Kidney (tissue), 13 donors: ENCODE measurements at regions not wholly inside any gene's neighbourhood (a gene's known extent, or its start where the extent isn't known, plus 50 kb on each side); places are given as distances from the start of the nearest gene placed in this dataset.

Experiments used
- DNase-seq, 5 donors: peaks; one replicate each; pipeline ENCODE4 v3.0.0-alpha.2; 2013 to 2020
- FAIRE-seq: peaks from 2 replicates; lab custom pipeline; 2012; peaks lifted over from hg19 to GRCh38; lab: Jason Lieb, UNC
- H3K27ac ChIP-seq, 2 donors: one replicate each; pipeline ENCODE4 v1.7.0; 2013; ENCODE audit warnings: low read depth in 2 of 2, low read length in 2 of 2, inconsistent platforms in 1 of 2
- H3K27me3 ChIP-seq: one replicate; pipeline ENCODE4 v1.7.1; 2013; ENCODE audit warnings: low read length, inconsistent platforms; ENCODE audit not compliant: control insufficient read depth, insufficient read depth
- H3K36me3 ChIP-seq, 3 donors: one replicate each; pipeline versions ENCODE4 v1.7.0 to v1.7.1; 2013; ENCODE audit warnings: low read length in 3 of 3, control low read depth in 1 of 3, inconsistent platforms in 1 of 3; ENCODE audit not compliant: insufficient read depth in 3 of 3, control insufficient read depth in 2 of 3
- H3K4me1 ChIP-seq, 3 donors: one replicate each; pipeline versions ENCODE4 v1.7.0 to v1.7.1; 2013; ENCODE audit warnings: low read length in 3 of 3, inconsistent platforms in 1 of 3, low read depth in 1 of 3; ENCODE audit not compliant: control insufficient read depth in 2 of 3, insufficient read depth in 2 of 3
- H3K4me3 ChIP-seq, 3 donors: one replicate each; pipeline versions ENCODE4 v1.7.0 to v1.8.1; 2013; ENCODE audit warnings: low read length in 3 of 3, control low read depth in 1 of 3, inconsistent platforms in 1 of 3
- H3K9ac ChIP-seq, 3 donors: one replicate each; pipeline versions ENCODE4 v1.7.0 to v1.7.1; 2013; ENCODE audit warnings: low read length in 3 of 3, control low read depth in 1 of 3, inconsistent platforms in 1 of 3
- H3K9me3 ChIP-seq, 3 donors: one replicate each; pipeline versions ENCODE4 v1.7.0 to v1.7.1; 2013; ENCODE audit warnings: low read length in 3 of 3, control low read depth in 1 of 3, inconsistent platforms in 1 of 3; ENCODE audit not compliant: control insufficient read depth in 2 of 3, insufficient read depth in 1 of 3
- intact Hi-C: fragments of 100-400 bp; cut with DNase I; formaldehyde crosslinking; loops from one replicate; pipeline ENCODE4 v1.11.1; 2022
- TF ChIP-seq, protein P1 (sequence below): IDR thresholded peaks from 3 replicates; pipeline ENCODE4 v1.5.1; 2012; ENCODE audit warnings: mild to moderate bottlenecking, moderate library complexity, borderline replicate concordance; ENCODE audit not compliant: insufficient read depth; ENCODE audit errors: extremely low read depth
- donor health status: control.
- donor health status: control.
- donor health status: control.
- donor health status: control.
- donor health status: control.
- donor health status: DM: yes; HTN: yes; CAD: no.
- donor health status: Normal renal cell carcinoma (clear cell type).

DNA sequence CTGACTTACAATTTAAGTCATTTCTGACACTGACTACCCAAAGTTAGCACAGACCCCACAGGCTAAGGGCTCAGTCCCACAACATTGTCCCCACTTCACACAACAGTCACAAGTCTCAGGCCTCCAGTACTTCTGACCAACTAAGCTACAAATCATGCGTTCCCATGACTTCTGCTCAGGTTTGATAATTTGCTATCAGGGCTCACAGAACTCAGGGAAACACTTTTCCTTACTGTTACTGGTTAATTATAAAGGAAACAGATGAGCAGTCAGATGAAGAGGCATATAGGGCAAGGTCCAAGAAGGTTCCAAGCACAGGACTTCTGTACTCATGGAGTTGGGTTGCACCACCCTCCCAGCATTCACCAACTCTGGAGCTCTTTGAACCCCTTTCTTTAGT lies 151.2 kb upstream of the TNR start:
- intact Hi-C loops: no loop called here
- TF ChIP-seq, protein P1, sequence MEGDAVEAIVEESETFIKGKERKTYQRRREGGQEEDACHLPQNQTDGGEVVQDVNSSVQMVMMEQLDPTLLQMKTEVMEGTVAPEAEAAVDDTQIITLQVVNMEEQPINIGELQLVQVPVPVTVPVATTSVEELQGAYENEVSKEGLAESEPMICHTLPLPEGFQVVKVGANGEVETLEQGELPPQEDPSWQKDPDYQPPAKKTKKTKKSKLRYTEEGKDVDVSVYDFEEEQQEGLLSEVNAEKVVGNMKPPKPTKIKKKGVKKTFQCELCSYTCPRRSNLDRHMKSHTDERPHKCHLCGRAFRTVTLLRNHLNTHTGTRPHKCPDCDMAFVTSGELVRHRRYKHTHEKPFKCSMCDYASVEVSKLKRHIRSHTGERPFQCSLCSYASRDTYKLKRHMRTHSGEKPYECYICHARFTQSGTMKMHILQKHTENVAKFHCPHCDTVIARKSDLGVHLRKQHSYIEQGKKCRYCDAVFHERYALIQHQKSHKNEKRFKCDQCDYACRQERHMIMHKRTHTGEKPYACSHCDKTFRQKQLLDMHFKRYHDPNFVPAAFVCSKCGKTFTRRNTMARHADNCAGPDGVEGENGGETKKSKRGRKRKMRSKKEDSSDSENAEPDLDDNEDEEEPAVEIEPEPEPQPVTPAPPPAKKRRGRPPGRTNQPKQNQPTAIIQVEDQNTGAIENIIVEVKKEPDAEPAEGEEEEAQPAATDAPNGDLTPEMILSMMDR: no peak
- H3K4me1 ChIP-seq: no peaks in the 10 kb centered on the region
- no peak for DNase-seq
- no peak for FAIRE-seq
- H3K9ac ChIP-seq: no peak overlapping the region
- no peaks in the 10 kb centered on the region for H3K9me3 ChIP-seq
- H3K36me3 ChIP-seq: no peaks in the 10 kb centered on the region
- no peak overlapping the region for H3K27ac ChIP-seq
- H3K4me3 ChIP-seq: no peak overlapping the region
- no peaks in the 10 kb centered on the region for H3K27me3 ChIP-seq

DNA sequence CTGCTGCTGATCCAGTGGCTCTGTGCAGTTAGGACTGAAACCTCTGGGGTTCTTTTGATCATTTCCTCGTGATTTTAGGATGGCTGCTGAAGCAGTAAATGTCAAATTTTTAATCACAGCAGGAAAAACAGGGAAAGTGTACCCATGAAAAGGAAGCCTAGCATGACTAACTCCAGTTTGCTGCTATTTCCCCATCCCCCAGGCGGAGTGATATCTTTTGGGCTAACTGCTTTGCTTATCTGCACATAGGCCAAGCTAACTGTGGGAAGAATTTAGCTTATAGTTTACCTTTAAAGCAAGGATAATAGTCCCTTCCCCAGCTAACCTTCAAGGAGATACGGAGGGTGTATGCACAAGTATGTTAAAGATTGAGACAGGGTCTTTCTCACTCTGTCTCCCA lies 149.8 kb upstream of the TNR start:
- no peaks in the 10 kb centered on the region for H3K36me3 ChIP-seq

DNA sequence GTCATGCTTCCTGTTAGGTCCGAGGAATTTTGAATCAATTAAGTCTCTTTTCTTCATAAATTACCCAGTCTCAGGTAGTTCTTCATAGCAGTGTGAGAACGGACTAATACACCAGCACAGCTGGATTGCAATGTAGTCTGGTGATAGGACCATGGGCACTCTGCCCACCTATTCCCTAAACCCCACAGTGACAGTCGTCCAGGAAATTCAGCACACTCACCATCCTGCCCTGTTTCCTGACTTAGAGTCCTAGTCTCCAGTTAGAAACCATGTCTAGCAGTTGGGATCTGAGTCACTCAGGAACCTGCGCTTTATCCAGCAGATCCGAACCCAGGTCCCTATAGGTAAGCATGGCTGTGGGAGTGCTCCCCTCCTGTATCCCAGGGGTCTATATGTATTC lies 149.3 kb upstream of the TNR start:
- DNase-seq (no peak), FAIRE-seq (no peak)
- Histone ChIP-seq H3K9me3 (no peaks in the 10 kb centered on the region), H3K27ac (no peak overlapping the region), H3K9ac (no peak overlapping the region), H3K36me3 (no peaks in the 10 kb centered on the region), H3K4me3 (no peak overlapping the region), H3K27me3 (no peaks in the 10 kb centered on the region), H3K4me1 (no peaks in the 10 kb centered on the region)
- intact Hi-C loops: no loop called here
- TF ChIP-seq, protein P1: no peak

More for the DNA sequence above, 149.8 kb upstream of the TNR start:
- H3K9ac ChIP-seq: no peak overlapping the region
- H3K4me3 ChIP-seq: no peak overlapping the region
- no peak overlapping the region for H3K27ac ChIP-seq
- TF ChIP-seq, protein P1: no peak
- H3K4me1 ChIP-seq: no peaks in the 10 kb centered on the region
- no peaks in the 10 kb centered on the region for H3K9me3 ChIP-seq
- intact Hi-C loops: no loop called here
- H3K27me3 ChIP-seq: no peaks in the 10 kb centered on the region
- FAIRE-seq (no peak), DNase-seq (no peak)

DNA sequence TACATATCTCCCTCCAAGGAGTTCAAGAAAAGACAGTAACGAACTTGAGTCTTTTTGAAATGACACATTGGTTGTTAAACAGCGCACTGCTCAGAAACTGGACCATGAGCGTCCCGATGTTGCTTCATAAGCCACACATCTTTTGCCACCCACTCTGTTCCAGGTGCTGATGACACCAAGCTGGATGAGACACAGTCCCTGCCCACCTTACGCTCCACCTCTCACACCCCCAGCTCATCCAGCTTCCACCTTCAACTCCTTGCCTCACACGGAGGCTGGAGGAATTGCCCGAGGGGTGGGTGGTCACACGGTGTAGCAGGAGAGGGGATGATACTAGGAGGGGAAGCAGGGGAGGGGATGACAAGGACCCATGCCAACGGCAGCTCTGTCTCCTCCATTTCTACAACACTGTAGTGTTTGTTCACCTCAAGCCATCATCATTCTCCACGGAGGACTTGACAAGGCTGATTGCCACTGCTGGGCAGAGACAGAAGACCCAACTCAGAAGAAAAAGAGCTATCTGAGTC lies 148.5 kb upstream of the TNR start:
- no peak for FAIRE-seq
- Histone ChIP-seq H3K36me3 (no peaks in the 10 kb centered on the region), H3K27ac (no peak overlapping the region), H3K4me1 (no peaks in the 10 kb centered on the region), H3K9ac (no peak overlapping the region), H3K4me3 (no peak overlapping the region), H3K27me3 (no peaks in the 10 kb centered on the region), H3K9me3 (no peaks in the 10 kb centered on the region)
- intact Hi-C loops: no loop called here
- TF ChIP-seq, protein P1: no peak
- DNase-seq: no peak
